NCI-H2227 (cell line): ENCODE measurements at regions not wholly inside any gene's neighbourhood (a gene's known extent, or its start where the extent isn't known, plus 50 kb on each side); places are given as distances from the start of the nearest gene placed in this dataset.

Source experiments
- DNase-seq: peaks from one replicate; lab custom pipeline; 2025; ENCODE audit not compliant: unreplicated experiment; lab: John Stamatoyannopoulos, UW

DNA sequence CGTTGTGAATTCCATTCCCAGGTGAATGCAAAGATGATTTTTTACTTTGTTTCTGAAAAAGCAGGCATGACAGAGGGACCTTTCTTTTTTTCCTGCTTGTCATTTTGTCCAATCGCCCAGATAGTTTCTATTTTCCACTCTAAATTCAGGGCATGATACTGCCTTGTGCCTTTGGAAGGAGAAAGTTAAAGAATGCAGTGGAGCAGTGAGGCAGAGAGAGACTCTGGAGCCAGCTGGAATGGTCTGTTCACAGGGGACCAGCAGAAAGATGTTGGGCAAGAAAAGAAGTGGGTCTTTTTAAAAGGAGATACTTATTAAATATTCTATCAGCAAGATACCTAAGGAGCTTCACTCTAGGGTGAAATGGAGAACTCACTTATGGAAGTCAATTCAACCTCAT lies 532.3 kb downstream of the BRINP1 start:
- no peak for DNase-seq

- no peak for DNase-seq
Measured at GRCh38 chr9:118871531-118871930, 497.7 kb downstream of the BRINP1 start.

DNA sequence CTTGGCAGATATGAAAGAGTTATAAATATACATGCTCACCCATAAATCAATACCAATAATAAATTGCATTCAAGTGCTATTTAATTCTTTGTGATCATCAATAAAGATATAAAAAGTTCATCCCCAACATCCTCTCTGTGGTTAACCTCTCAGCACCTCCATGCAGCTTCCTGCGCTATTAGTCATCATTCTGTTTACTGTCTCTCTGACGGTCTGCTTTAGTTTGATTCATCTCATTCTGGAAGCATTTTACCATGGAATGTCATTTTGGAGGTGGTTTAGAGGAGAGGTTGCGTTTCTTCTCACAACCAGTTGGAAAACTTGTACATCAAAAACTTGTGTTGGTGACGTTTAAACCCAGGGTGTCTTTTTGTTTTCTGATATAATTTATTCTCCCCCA lies 486.6 kb downstream of the BRINP1 start:
- no peak for DNase-seq

GRCh38 chr9:118883411-118883810 lies 485.8 kb downstream of the BRINP1 start:
- DNase-seq = peak; percentile 1

GRCh38 chr9:118891213-118891612 lies 478.0 kb downstream of the BRINP1 start:
- no peak for DNase-seq

DNA sequence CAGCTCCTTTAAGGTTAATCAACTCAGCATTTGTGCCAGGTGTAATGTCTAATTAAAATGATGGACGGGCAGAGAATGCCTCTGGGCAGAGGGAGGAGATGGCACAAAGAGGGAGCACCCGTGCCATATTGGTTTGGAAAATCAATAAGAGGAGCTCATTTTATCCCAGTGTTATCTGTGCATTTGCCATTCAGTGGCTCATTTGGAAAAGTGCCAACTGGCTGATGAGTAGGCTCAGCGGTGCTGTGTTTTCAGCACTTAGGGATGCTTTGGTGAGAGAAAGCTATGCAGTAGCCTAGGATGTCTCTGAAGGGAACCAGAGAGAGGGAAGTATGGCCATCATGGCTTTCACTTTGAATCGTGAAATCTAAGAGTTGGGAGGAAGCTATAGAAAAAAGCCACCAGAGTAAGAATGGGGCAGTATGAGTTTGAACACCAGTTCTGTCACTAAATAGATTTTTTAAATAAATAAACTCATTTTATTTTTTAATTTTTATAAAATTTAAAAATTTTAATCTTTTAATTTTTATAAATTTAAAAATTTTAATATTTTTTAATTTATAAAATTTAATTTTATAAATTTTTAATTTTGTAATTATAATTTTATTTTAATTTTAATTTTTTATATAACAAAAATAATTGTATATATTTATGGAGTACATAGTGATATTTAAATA lies 472.8 kb downstream of the BRINP1 start:
- DNase-seq = peak; percentile 71

DNA sequence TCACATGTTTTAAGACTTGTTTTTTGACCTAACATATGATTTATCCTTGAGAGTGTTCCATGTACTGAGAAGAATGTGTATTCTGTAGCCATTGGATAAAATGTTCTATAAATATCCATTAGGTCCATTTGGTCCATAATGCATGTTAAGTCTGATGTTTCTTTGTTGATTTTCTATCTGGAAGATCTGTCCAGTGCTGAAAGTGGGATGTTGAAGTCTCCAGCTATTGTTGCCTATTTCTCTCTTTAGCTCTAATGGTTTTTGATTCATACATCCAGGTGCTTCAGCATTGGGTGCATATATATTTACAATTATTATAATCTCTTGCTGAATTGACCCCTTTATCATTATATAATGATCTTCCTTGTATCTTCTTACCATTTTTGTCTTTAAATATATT lies 451.1 kb downstream of the BRINP1 start:
- no peak for DNase-seq

GRCh38 chr9:118928722-118929121 lies 440.5 kb downstream of the BRINP1 start:
- peak; percentile 25 for DNase-seq

DNA sequence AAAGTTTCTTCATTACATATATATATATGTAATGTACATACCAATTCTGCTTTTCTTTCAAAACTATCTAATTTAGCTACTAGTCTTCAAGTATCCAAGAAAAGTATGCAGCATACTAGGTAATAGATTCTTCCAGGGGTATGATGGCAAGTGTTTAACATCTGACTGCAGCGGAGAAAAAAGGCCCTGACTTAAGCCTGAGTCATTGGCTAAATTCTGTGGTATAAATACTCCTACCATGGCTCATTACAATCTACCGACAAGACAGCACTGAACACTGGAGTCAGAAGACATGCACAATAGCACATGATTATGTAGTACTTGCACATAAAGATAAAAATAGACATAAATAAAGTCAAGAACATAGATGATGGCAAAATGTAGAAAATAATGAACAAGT lies 439.9 kb downstream of the BRINP1 start:
- DNase-seq = no peak

DNA sequence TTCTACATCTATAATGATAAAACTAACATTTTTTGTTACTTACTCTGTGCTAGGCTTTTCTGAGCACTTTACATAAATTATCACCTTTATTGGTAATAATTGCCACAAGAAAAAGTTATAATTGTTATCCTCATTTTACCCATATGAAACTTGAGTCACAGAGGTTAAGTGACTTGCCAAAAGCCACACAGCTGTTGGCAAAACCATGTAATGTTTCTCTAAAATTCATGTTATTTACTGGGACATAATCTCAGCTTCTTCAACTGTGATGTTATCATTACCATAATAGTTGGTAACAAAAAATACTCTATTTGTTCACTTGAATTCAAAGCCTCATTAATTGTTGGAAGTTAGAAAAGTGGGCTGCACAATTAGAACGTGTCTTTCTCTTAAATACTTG lies 437.3 kb downstream of the BRINP1 start:
- DNase-seq = no peak

DNA sequence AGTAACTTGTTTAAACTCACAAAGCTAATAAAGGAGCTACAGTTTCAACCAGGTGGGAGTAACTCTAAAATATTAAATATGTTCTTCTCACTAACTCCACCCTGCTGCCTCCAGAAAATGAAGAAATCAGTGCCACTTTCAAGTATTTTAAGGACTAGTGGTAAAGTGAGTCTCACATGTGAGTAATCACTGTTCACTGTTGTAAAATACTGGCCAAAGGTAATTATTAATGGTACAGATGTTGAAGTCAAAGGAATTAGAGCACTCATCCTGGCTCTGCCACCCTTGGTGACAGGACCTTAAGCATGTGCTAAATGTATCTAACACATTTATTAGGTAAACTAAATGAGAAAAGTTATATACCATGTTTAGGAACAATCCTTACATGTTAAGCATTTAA lies 430.7 kb downstream of the BRINP1 start:
- DNase-seq = no peak

DNA sequence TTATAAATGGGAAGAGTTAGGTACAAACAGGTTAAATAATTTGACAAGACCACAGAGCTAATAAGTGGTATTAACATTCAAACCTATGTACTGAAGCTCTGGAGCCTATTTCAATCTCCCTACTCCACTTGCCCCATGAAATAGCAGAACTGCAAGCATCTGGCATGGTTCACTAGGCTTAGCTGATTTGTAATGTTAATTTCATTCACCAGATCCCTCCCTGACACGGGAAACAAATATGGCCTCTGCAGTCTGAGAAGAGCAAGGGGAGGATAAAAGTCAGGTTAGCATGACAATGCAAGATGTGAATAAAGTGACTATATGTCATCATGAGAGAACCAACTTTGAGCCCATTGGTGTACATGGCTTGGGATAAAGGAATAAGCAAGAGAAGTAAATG lies 428.8 kb downstream of the BRINP1 start:
- no peak for DNase-seq

GRCh38 chr9:118946669-118947068 lies 422.6 kb downstream of the BRINP1 start:
- no peak for DNase-seq

DNA sequence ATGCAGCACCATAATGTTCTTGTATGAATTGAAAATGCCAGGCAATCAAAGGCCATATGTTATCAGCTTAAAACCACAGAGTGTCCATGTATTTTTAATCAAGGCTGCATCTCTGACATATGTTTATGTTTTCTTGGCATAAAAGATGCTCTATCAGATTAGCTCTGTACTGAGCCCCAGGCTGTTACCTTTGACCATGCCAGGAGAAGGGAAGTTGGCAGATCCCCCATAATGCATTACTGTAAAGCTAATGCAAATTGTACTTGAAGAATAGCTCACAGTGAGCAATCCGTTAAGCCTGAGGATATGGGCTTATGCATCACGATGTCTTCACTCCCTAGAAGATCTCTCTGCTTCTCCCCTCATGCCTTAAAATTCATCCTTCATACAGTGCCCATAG lies 414.4 kb downstream of the BRINP1 start:
- no peak for DNase-seq

DNA sequence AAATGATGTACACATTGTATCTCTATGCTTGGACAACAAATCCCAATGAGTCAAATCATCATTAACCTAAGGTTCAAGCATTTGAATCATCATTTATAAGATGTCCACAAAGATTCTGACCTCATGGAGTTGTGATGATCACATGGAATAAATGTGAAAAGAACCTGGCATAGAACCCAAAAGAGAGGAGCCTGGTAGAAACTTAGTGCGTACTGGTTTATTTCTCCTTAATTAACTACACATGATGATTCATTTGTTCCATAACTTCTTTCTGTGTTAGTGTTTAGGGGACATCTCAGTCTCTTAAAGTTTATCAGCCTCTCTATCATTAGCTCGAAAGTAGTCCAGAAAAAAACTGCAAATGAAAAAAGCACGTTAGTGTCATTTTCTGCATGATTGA lies 411.6 kb downstream of the BRINP1 start:
- DNase-seq = no peak

DNA sequence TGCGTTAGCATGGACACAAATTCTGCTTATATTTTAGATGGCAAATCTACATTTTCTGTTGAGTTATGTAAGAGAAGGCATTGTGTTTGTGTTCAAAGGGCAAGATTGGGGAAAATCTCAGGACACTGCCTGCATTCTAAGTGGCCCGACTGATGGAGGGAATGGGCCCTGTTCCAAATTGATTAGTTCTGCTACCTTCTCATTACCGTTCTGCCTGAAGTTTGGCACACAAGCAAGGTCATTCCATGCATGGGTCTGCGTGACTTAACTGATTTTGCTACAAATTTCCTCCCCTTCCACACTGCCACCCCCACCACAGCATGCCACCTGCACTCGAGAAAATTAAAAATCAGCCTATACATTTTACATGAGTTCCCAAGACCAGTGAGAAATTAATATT lies 409.9 kb downstream of the BRINP1 start:
- DNase-seq = no peak

DNA sequence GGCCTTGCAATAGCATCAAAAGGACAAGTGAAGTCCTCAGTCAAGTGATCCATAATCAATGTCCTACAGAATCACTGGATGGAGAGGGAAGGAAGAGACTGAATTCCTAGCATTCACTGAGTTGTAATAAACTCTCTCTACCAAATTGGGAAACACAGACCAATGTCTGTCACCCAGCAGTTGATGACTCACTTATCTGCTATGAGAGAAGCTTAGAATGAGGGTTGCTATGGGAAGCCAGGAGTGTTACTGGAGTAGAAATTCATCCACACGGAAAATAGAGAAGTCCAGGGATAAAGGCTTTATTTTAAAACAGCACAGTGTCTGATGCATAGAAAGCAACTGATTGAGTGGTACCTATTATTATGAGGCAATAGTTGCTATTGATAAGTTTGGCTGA lies 407.4 kb downstream of the BRINP1 start:
- no peak for DNase-seq

DNA sequence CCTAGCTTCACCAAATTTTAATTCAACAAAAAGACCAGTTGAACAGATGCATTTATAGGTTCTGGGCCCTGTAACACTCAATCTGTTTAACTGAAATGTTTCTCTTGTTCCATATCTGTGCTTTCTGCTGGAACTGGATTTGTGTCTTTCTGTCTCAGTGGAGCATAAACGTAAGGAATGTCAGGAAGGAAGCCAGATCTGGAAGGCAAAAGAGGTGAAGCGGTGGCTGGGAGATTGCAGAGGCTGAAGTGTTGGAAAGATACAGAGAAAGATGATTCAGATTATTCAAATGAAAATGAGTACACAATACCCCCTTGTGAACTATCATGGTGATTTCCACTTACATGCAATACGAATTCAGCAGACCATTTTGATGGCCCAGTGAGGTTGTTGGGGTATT lies 406.8 kb downstream of the BRINP1 start:
- DNase-seq = no peak

- no peak for DNase-seq
Measured at GRCh38 chr9:118963674-118964073, 405.6 kb downstream of the BRINP1 start.

- no peak for DNase-seq
Measured at GRCh38 chr9:118967901-118968300, 401.3 kb downstream of the BRINP1 start.

- DNase-seq = no peak
Measured at GRCh38 chr9:118975736-118976135, 393.5 kb downstream of the BRINP1 start.

DNA sequence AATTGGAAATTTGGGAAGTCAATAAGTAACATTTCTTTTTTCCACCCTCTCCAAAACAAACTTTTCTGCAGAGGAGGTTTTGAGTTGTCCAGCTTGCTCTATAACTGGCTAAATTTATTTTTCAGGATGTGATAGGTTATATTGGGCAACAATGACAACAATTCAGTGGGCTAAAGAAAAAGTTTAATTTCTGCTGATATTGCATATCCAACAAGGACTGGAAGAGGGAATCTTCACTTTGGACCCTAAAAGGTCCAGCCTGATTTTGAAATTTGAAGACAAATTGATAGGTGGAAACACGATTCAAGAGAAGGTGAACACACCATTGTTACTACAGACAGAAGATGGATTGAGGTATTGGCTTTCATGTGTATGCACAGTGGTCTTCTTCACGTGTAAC lies 393.1 kb downstream of the BRINP1 start:
- no peak for DNase-seq

GRCh38 chr9:118984607-118985006 lies 384.6 kb downstream of the BRINP1 start:
- peak; percentile 66 for DNase-seq

DNA sequence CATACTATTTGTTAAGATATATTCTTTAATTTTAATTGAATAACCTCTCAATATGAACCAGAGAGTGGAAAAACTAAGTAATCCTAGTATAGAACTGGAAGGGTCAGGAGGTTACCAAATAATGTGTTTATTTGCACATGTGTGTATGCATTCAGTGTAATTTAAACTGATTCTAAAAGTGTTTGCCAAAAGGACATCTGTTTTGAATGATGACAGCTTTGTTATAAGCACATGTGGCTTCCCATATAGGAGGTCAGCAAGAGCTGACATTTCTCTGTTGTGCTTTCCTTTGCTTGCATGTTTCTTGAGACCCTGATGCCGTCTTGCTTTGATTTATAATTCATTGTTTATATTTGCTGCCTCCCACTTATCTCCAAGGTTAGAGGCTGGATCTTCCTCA lies 383.4 kb downstream of the BRINP1 start:
- peak; percentile 55 for DNase-seq
